ENCODE measurements at regions not wholly inside any gene's neighbourhood (a gene's known extent, or its start where the extent isn't known, plus 50 kb on each side); places are given as distances from the start of the nearest gene placed in this dataset.

DNA sequence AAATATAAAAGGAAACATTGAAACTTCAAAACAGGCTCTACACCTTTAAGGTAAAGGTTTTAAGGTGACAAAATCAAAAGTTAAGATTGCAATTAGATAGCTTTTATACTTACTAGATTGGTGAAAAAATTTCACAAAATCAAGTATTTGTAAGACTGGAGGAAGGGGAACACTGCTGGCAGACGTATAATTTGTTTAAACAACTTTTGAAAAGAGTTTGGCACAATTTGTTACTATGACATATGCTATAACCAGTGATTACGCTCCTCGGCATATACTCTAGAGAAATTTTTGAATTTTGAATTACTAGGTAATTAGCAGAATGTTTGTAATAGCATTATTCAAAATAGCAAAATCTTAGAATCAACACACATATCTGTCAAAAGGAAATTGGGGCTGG is 425.0 kb downstream of the LRRIQ3 start:
- Histone ChIP-seq H3K9ac (ENCODE audit: low read length) (no peak overlapping the region), H3K9me2 (ENCODE audit: low read depth, low read length) (no peaks in the 10 kb centered on the region)

GRCh38 chr1:73771396-73771795 is 426.6 kb downstream of the LRRIQ3 start:
- TF ChIP-seq CTCF (IDR thresholded peaks at IDR 0.05; ENCODE audit: low read length) (no peak), EZH2 (IDR thresholded peaks at IDR 0.05; ENCODE audit: borderline replicate concordance, low read length) (no peak)
- no peak overlapping the region for H3K27ac ChIP-seq (ENCODE audit: low read depth, low read length, poor library complexity, severe bottlenecking)
- H3K4me3 ChIP-seq (ENCODE audit: low read depth, low read length, poor library complexity, severe bottlenecking) = no peak overlapping the region
- no peaks in the 10 kb centered on the region for H3K79me2 ChIP-seq (ENCODE audit: insufficient read depth, low read length)
- H3K36me3 ChIP-seq (ENCODE audit: insufficient read depth, low read length) = no peaks in the 10 kb centered on the region
- no peak overlapping the region for H2AFZ ChIP-seq (ENCODE audit: low read length)
- H3K9me2 ChIP-seq (ENCODE audit: low read depth, low read length) = no peaks in the 10 kb centered on the region
- no peaks in the 10 kb centered on the region for H3F3A ChIP-seq (ENCODE audit: insufficient read depth, low read length)
- H3K9ac ChIP-seq (ENCODE audit: low read length) = no peak overlapping the region
- H3K4me2 ChIP-seq (ENCODE audit: low read length) = no peak overlapping the region
- H4K20me1 ChIP-seq (ENCODE audit: insufficient read depth, low read length) = no peaks in the 10 kb centered on the region
- H3K27me3 ChIP-seq (ENCODE audit: insufficient read depth, low read length) = no peaks in the 10 kb centered on the region
- no peaks in the 10 kb centered on the region for H3K4me1 ChIP-seq (ENCODE audit: insufficient read depth, low read length, severe bottlenecking)
- H3K9me3 ChIP-seq (ENCODE audit: low read length) = no peaks in the 10 kb centered on the region

More for the DNA sequence above, 425.0 kb downstream of the LRRIQ3 start:
- H3F3A ChIP-seq (ENCODE audit: insufficient read depth, low read length) = no peaks in the 10 kb centered on the region
- no peak overlapping the region for H2AFZ ChIP-seq (ENCODE audit: low read length)
- H4K20me1 ChIP-seq (ENCODE audit: insufficient read depth, low read length) = no peaks in the 10 kb centered on the region
- H3K4me3 ChIP-seq (ENCODE audit: low read depth, low read length, poor library complexity, severe bottlenecking) = no peak overlapping the region
- H3K79me2 ChIP-seq (ENCODE audit: insufficient read depth, low read length) = no peaks in the 10 kb centered on the region
- H3K36me3 ChIP-seq (ENCODE audit: insufficient read depth, low read length) = no peaks in the 10 kb centered on the region
- H3K4me1 ChIP-seq (ENCODE audit: insufficient read depth, low read length, severe bottlenecking) = no peaks in the 10 kb centered on the region
- H3K27ac ChIP-seq (ENCODE audit: low read depth, low read length, poor library complexity, severe bottlenecking) = no peak overlapping the region
- no peak overlapping the region for H3K4me2 ChIP-seq (ENCODE audit: low read length)
- TF ChIP-seq CTCF (IDR thresholded peaks at IDR 0.05; ENCODE audit: low read length) (no peak), EZH2 (IDR thresholded peaks at IDR 0.05; ENCODE audit: borderline replicate concordance, low read length) (no peak)
- no peaks in the 10 kb centered on the region for H3K9me3 ChIP-seq (ENCODE audit: low read length)
- H3K27me3 ChIP-seq (ENCODE audit: insufficient read depth, low read length) = no peaks in the 10 kb centered on the region

- no peaks in the 10 kb centered on the region for H3K9me3 ChIP-seq (ENCODE audit: low read length)
- H2AFZ ChIP-seq (ENCODE audit: low read length) = no peak overlapping the region
- no peaks in the 10 kb centered on the region for H3K9me2 ChIP-seq (ENCODE audit: low read depth, low read length)
- H3K27ac ChIP-seq (ENCODE audit: low read depth, low read length, poor library complexity, severe bottlenecking) = no peak overlapping the region
- H3K4me3 ChIP-seq (ENCODE audit: low read depth, low read length, poor library complexity, severe bottlenecking) = no peak overlapping the region
- no peaks in the 10 kb centered on the region for H3K27me3 ChIP-seq (ENCODE audit: insufficient read depth, low read length)
- no peak overlapping the region for H3K4me2 ChIP-seq (ENCODE audit: low read length)
- no peak overlapping the region for H3K9ac ChIP-seq (ENCODE audit: low read length)
- H3K4me1 ChIP-seq (ENCODE audit: insufficient read depth, low read length, severe bottlenecking) = no peaks in the 10 kb centered on the region
- no peaks in the 10 kb centered on the region for H3K79me2 ChIP-seq (ENCODE audit: insufficient read depth, low read length)
- H3K36me3 ChIP-seq (ENCODE audit: insufficient read depth, low read length) = no peaks in the 10 kb centered on the region
- H3F3A ChIP-seq (ENCODE audit: insufficient read depth, low read length) = no peaks in the 10 kb centered on the region
- TF ChIP-seq EZH2 (IDR thresholded peaks at IDR 0.05; ENCODE audit: borderline replicate concordance, low read length) (no peak), CTCF (IDR thresholded peaks at IDR 0.05; ENCODE audit: low read length) (no peak)
- no peaks in the 10 kb centered on the region for H4K20me1 ChIP-seq (ENCODE audit: insufficient read depth, low read length)
These were observed 427.7 kb downstream of the LRRIQ3 start for GRCh38 chr1:73770109-73770905.

Data from OCI-LY1 (cell line).